ENCODE measurements at regions not wholly inside any gene's neighbourhood (a gene's known extent, or its start where the extent isn't known, plus 50 kb on each side); places are given as distances from the start of the nearest gene placed in this dataset.

DNA sequence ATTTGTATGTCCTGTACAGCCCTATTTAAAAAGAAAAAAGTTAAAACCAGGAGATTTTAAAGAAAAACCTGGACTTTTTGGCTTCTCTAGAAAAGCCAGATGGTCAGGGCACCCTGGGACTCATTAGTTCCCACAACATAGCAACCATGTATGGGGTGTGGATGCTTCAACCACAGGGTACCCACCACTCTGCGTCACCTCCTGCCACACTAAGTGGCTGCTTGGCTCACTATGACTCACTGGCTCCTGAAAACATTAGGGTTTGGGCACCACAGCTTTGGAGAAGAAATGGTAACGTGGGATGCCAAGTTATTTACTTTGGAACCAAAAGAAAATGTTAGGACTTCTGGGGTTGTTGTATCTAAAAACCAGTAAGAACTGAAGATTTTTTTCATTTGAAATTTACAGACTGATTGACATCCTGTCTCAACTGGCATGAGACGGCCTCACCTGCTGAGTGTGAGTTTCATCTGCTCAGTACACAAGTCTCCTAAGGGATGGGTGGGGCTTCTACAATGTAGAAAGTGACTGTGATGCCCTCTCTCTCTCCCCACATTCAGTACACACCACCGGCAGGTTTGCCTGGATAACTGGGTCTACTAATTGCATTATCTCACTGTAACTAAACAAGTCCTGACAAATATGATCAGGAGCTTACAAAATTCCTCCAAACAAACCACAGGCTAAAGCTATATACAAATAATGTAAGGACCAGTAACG is 103.9 kb downstream of the ESM1 start:
- Histone ChIP-seq H3K4me1 (peaks cover 0 to 16% (median 0%) of the 10 kb centered on the region in 3 donors), H3K27me3 (peaks cover 18% of the 10 kb centered on the region), H3K27ac (no peak overlapping the region), H3K36me3 (no peaks in the 10 kb centered on the region), H3K9me3 (no peaks in the 10 kb centered on the region), H3K4me3 (no peak overlapping the region)
- TF ChIP-seq POLR2AphosphoS5 (IDR thresholded peaks at IDR 0.05) (no peak), POLR2A (IDR thresholded peaks at IDR 0.05) (no peak), EP300 (IDR thresholded peaks at IDR 0.05) (no peak)
- TF ChIP-seq, protein P1, sequence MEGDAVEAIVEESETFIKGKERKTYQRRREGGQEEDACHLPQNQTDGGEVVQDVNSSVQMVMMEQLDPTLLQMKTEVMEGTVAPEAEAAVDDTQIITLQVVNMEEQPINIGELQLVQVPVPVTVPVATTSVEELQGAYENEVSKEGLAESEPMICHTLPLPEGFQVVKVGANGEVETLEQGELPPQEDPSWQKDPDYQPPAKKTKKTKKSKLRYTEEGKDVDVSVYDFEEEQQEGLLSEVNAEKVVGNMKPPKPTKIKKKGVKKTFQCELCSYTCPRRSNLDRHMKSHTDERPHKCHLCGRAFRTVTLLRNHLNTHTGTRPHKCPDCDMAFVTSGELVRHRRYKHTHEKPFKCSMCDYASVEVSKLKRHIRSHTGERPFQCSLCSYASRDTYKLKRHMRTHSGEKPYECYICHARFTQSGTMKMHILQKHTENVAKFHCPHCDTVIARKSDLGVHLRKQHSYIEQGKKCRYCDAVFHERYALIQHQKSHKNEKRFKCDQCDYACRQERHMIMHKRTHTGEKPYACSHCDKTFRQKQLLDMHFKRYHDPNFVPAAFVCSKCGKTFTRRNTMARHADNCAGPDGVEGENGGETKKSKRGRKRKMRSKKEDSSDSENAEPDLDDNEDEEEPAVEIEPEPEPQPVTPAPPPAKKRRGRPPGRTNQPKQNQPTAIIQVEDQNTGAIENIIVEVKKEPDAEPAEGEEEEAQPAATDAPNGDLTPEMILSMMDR (IDR thresholded peaks at IDR 0.05): no peak
- WGBS, 2 donors (ENCODE audit: low coverage in 1 of 2): 95 to 100% methylated on average over 2 to 4 of the region's 5 CpGs
- ATAC-seq: no peak

DNA sequence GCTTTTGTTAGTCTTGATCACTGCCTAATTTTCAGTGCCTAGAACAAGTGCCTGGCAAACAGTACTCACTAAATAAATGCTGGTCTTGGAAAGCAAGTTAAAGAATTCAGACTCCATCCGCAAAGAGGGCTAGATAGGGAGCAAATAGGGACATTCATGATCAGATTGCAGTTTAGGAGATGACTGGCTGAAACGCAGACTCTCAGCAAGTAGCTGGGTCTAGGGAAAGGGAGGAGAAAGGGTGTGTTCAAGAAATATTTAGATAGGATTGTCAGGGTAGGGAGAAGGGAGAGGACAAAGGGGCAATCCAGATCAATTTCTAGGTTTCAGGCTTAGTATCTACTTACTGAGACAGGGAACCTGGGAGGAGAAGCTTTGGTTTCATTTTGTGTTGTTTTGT is 108.4 kb downstream of the ESM1 start:
- ATAC-seq: no peak
- no peak for TF ChIP-seq EP300 (IDR thresholded peaks at IDR 0.05)
- TF ChIP-seq POLR2AphosphoS5 (IDR thresholded peaks at IDR 0.05): no peak
- TF ChIP-seq POLR2A (IDR thresholded peaks at IDR 0.05): no peak
- TF ChIP-seq, protein P1 (IDR thresholded peaks at IDR 0.05): no peak
- H3K36me3 ChIP-seq: no peaks in the 10 kb centered on the region
- H3K27me3 ChIP-seq: peaks cover 7% of the 10 kb centered on the region
- no peak overlapping the region for H3K27ac ChIP-seq
- no peaks in the 10 kb centered on the region for H3K9me3 ChIP-seq
- no peak overlapping the region for H3K4me3 ChIP-seq
- WGBS, 2 donors (ENCODE audit: low coverage in 1 of 2): 77 to 80% methylated on average over 2 of the region's 2 CpGs
- no peaks in the 10 kb centered on the region for H3K4me1 ChIP-seq

GRCh38 chr5:54876556-54876955 is 108.8 kb downstream of the ESM1 start:
- ATAC-seq: no peak
- Histone ChIP-seq H3K4me3 (no peak overlapping the region), H3K9me3 (no peaks in the 10 kb centered on the region), H3K4me1 (no peaks in the 10 kb centered on the region), H3K27ac (no peak overlapping the region), H3K36me3 (no peaks in the 10 kb centered on the region), H3K27me3 (peaks cover 7% of the 10 kb centered on the region)
- 59 to 67% methylated on average over 1 to 3 of the region's 6 CpGs for WGBS, 2 donors (ENCODE audit: low coverage in 1 of 2)
- TF ChIP-seq POLR2AphosphoS5 (IDR thresholded peaks at IDR 0.05): no peak
- no peak for TF ChIP-seq POLR2A (IDR thresholded peaks at IDR 0.05)
- no peak for TF ChIP-seq EP300 (IDR thresholded peaks at IDR 0.05)
- TF ChIP-seq, protein P1 (IDR thresholded peaks at IDR 0.05): no peak

DNA sequence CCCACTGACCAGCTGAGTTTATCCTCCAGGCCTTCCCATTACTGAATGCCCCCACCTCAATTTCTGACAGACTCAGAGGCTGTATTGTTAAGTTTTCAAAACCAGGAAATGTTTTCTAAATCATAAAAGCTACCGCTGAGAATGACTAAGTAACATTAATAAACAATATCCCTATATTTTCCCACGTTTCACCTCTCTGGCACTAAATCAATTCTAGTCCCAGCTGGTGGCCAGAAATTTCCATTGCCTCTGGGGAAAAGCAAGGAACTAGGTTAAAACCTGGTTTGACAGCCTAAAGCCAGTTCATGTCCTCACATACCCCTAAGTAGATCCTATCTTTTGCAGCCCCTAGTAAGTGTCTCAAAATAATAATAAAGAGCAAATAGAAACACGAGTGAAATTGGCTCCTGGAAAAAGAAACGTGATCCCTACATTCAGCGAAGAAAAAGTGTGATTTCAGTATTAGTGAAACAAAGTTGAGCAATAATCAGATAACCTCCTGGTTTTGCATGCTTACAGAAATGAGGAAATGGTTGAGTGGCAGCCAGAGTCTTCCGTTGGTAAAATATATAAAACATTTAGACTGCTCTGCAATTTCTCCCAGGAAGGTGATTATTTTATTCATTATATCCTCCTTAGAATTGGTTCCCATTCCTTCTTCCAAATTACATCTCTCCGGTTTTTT is 110.9 kb downstream of the ESM1 start:
- WGBS, 2 donors (ENCODE audit: low coverage in 1 of 2): 40 to 43% methylated on average over 7 of the region's 7 CpGs
- no peak overlapping the region for H3K27ac ChIP-seq
- ATAC-seq: no peak
- H3K36me3 ChIP-seq: no peaks in the 10 kb centered on the region
- peaks cover 7% of the 10 kb centered on the region for H3K27me3 ChIP-seq
- H3K4me3 ChIP-seq: no peak overlapping the region
- no peaks in the 10 kb centered on the region for H3K4me1 ChIP-seq
- TF ChIP-seq POLR2A (IDR thresholded peaks at IDR 0.05): no peak
- no peaks in the 10 kb centered on the region for H3K9me3 ChIP-seq

DNA sequence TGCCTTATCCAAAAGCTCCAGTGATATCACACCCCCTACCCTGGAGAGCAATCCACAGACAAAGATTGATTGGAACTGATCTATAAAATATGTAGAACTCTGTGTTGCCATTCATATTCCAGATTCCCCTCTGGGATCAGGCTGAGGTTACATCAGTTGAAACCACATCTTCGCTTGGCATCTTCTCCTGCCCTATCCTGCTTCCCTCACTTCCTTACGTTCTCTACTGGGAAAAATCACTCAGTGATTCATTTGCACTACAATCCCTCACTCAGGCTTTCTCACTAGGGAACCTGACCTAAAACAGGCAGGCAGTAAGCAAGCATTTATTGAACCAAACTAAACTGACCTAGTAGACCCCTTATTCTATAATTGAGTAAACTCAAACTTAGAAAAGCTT is 111.7 kb downstream of the ESM1 start:
- TF ChIP-seq, protein P1 (IDR thresholded peaks at IDR 0.05): no peak
- TF ChIP-seq POLR2A (IDR thresholded peaks at IDR 0.05) (no peak), EP300 (IDR thresholded peaks at IDR 0.05) (no peak), POLR2AphosphoS5 (IDR thresholded peaks at IDR 0.05) (no peak)
- H3K27me3 ChIP-seq: peaks cover 7% of the 10 kb centered on the region
- H3K4me1 ChIP-seq: no peaks in the 10 kb centered on the region
- H3K27ac ChIP-seq: no peak overlapping the region
- WGBS, 2 donors (ENCODE audit: low coverage in 1 of 2): 73 to 78% methylated on average over 2 of the region's 2 CpGs
- H3K36me3 ChIP-seq: no peaks in the 10 kb centered on the region
- no peak overlapping the region for H3K4me3 ChIP-seq
- H3K9me3 ChIP-seq: no peaks in the 10 kb centered on the region
- no peak for ATAC-seq
